NCI-H524 (cell line): ENCODE measurements at regions not wholly inside any gene's neighbourhood (a gene's known extent, or its start where the extent isn't known, plus 50 kb on each side); places are given as distances from the start of the nearest gene placed in this dataset.
A peak's percentile ranks its signal among the peaks of the same experiment; 100 is the strongest.

Source experiments
- DNase-seq, 2 experiments: peaks; one replicate each; lab custom pipeline; 2025; lab: John Stamatoyannopoulos, UW

DNA sequence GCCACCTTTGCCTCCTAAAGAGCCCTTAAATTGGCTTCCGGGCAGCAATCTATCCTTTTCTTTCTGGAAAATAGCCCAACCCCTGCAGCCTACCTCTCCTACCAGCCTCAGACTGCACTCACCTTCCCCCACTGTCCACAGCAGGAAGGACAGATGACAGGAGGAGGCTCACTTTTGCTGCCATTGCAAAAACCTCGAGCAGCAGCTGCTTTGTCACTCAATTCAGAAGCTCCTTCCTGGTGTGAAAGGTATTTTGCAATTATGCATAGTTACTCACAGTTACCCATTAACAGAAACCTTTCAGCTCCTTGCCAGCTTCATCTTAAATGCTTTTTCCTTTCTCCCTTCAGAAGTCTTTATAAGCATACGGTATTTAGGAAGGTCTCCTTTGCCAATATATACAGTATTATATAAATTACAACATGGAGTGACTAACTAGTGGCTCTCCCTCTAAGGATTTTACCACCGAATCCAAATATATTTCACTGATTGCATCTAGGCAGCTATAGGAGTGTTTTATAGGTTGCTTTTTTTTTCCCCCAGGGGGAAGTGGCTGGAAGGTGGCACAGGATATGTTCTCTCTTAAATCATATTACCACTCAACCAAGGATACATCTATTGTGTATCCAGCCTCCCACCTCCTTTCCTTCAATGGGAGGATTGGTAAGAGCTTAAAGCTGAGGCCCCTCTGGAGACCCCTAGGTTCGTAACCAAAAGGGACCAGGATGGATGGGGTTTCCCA lies 142.1 kb upstream of the IPO9 start:
- peak; percentile 28 to 58 for DNase-seq

DNA sequence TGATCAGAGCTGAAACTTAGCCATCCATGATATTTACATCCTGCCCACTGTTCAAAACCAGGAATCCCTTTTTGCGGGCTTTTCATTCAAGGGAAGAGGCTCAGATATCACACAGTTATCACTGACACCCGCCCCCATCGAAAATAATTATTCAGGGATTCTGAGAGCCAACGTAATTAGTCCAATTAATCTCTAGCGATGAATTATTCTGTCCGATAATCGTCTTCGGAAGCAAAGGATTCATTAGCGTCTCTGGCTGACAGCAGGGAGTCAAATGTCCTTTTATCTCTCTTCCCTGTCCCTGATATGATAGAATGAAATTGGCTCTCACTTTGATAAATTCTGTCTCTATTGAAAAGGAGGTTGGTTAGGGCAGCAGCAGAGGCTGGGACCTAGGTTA lies 140.4 kb upstream of the IPO9 start:
- DNase-seq: no peak

DNA sequence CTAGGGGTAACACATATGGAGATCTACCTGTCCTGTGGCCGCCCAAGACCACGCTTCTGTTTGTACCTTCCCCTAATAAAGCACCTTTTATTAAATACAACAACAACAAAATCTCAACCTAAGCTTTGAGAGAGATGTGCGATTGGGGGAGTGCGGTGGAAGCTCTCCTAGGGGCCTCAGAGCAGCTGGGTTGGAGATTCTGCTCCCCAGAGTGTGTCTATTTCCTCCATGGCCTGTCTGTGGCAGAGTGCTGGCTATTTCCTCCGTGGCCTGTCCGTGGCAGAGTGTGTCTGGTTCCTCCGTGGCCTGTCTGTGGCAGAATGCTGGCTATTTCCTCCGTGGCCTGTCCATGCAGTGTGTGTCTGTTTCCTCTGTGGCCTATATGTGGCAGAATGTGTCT lies 139.3 kb upstream of the IPO9 start:
- DNase-seq: no peak

DNA sequence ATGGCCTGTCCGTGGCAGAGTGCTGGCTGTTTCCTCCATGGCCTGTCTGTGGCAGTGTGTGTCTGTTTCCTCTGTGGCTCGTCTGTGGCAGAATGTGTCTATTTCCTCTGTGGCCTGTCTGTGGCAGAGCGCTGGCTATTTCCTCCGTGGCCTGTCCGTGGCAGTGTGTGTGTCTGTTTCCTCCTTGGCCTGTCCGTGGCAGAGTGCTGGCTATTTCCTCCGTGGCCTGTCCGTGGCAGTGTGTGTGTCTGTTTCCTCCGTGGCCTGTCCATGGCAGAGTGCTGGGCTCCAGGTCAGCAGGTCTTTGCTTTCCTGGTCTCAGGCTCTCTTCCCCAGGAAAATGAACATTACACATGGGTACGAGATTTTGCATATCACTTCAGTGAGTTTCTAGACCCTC lies 138.4 kb upstream of the IPO9 start:
- DNase-seq: no peak

DNA sequence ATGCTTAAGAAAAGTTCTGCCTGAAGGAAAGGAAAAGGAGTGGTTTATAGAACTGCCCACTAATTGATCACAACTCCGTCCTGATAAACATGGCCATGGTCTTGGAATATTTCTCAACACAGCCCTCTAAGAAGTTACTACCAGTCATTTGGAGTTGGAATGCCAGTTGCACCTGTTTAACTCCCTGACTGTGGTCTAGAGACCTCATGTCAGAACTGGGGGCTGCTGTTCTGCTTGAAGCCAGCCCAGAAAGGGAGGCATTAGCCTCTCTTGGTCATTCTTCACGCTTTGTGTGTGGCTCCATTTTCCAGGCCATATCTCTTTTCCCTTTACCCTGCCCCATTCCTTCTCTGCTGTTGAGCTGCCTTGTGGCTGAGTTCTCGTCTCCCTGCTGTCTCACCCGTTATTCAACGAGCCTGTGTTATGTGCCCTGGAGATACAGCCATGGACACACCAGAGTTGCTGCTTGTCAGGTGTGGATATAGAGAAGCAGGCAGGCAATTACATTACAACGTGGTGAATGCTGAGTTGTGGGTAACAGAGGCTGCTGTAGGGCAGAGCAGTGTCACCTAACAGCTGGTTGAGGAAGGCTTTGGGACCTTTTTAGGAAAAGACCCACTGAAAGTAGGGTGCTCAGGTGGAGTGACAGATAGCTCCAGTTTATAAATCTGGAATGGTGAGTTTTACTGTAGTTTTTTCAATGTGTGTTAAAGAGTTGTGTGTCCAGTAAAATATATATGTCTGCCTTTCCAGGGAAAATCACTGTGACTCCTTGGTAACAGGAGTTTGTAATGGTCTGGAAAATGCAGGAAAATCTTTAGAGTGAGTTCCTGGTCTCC lies 137.0 kb upstream of the IPO9 start:
- DNase-seq: no peak

DNA sequence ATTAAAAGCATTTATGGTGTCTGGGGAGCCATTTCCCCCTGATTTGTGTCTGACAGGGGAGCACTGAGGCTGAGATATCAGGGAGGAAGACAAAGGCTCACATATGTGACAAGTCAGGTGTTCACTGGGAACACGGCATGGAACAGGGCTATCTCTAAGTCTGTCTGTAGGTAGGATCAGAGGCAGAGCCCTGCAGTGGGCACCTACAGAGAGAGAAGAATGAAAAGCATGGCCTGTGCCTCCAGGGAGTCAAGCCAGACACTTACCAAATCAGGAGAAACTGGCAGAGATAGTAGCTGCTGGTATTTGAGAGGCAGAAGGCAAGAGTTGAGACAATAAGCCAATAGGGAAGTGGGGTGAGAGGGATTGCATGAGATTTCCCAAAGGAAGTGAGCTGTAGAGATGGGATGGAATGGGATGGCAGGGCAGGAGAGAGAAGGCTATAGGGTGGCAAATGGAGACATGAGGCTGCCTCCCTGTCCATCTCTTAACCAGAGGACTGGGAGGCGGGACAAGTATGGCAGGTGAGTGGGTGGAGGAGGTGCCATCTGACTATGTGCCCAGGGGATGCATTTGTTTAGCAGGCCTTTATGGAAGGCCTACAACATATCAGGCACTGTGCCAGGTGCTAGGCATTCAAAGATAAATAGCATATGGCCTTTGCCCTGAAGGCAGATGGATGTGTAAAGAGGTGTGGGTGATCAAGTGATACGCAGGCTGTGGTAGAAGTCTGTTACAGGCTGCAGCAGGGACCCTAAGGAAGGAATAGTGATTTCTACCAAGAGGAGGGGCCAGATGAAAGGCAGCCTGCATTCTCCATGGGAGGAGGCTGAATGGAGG lies 136.2 kb upstream of the IPO9 start:
- peak; percentile 94 to 98 for DNase-seq

DNA sequence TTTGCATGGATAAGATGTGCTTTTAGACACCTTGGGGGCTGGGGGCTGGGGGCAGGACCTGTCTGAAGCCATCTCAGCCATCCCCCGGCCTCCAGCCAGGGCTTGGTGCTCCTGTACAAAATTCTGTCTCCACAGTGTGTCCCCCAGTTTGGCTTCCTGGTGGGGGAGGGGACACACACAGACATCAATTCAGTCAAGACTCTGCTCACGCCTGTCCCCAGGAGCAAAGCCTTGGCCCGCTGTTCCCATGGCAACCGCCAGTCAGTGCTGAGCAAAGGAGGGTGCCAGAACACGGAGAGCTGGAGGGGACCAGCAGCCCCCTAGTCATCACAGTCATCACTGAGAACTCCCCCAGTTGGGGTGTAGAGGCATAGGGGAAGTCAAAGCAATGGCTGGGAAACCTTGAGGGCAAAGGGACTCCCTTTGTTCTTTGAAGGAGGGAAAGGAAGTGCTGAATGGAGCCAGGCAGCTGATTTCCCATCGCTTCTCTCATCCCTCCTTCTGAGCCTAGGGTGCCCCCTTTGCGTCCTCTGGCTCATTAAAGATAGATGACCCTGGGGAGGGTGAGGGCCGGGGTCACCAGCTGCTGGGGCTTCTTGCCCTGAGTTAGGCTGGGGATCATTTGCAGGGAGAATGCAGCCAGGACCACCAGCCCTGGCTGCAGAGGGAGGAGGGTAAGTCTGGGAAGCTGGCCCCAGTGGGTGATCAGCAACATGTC lies 134.9 kb upstream of the IPO9 start:
- DNase-seq: peak; percentile 30 to 79

DNA sequence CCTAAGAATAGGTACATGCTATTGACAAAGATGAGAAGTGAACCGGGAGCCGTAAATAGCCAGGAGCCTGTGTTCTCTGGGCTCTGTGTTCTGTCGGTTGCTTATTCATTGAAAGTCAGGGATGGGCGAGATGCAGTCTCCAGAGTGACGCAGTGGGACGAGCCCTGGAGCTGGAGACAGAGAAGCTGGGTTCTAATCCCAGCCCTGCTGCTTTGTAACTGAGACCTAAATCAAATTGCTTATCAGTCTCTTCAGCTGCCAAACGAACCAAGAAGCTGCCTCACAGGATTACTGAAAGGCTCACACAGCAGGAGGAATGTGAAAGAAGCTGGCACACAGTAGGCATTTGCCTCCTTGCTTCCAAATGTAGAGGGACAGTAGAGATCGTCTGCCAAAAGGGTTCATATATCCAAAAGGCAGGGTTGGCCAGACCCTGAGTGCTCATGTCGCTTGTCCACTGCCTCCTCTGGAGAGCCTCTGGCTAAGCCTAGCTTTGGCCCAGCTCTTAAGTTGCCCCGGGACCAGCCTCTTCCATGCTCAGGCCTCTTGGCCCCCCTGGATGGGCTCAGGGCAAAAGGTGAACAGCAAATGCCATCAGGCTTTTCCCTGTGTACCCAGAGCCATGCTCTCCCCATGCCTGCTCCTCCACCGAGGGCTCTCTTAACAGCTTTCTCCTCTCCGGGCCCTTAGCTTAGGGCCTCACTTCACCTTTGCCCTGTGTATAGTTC lies 134.2 kb upstream of the IPO9 start:
- no peak for DNase-seq

DNA sequence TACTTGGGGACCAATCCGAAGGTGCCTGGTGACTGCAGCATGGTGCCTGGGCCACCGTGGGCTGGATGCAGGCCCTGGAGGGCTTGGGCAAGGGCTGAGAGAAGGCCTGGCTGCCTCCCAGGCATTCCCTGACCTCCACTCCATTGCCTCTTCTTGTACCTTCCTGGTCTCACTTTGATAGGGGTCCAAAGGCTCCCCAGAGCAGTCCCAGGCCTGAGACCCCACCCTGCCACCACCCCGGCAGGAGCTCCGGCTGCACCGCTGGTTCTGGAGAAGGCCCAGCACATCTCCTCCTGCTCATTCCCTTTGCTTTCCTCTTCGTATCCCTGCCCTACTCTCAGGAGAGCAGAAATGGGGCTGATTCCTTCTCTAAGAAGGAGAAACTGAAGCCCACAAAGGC lies 133.3 kb upstream of the IPO9 start:
- DNase-seq: no peak

DNA sequence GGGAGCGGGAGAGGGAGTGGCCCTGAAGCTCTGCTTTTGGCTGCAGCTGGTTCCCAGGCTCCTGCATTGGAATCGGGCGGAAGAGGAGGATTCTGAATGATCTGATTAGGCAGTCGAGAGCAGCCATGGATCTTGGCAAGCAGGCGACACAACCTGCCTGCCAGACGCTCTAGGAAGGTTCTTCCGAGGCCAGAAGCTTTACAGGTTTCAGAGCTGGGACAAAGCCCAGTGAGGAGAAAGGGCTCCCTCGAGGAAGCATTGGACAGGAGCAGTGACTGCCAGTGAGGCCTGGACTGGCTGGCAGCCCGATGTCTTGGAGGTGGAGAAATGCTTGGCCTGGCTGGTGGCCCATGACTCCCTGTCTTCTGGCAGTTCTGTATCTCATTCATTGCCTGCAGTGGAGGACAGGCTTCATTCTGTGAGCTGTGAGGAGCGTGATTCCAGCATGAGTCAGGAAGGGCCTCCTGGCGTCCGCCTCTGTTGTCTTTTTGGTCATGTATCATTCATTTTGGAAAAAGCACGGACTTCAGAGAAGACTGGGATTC lies 132.7 kb upstream of the IPO9 start:
- peak in 1 of 2 experiments; percentile 42 for DNase-seq

DNA sequence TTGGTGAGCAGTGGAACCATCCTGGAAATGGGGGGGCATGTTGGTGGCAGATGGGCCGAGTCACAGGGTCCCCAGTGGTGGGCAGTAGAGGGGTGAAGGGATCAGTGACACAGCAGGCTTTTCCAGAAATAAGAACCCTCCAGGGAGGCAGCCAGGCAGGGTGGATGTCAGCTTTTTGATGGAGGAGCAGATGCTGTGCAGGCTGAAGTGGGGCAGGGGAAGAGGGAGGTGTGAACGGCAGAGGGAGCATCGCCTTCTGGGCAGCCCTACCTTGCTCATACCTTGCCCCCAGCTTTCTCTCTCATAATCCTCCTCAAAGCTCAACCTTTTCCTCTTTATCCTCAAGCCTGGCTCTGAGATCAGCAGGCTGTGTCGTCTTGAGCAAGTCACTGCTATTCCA lies 131.8 kb upstream of the IPO9 start:
- peak; percentile 83 to 95 for DNase-seq

DNA sequence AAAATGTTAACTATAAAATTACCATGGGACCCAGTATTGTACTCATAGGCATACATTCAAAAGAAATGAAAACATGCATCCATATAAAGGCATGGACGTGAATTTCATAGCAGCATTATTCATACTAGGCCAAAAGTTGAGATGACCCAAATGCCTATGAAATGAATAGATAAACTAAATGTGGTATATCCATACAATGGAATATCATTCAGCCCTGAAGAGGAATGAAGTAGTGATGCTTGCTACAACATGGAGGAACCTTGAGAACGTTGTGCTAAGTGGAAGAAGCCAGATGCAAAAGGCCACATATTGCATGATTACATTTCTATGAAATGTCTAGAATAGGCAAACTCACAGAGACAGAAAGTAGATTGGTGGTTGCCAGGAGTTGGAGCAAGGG lies 127.1 kb upstream of the IPO9 start:
- no peak for DNase-seq

DNA sequence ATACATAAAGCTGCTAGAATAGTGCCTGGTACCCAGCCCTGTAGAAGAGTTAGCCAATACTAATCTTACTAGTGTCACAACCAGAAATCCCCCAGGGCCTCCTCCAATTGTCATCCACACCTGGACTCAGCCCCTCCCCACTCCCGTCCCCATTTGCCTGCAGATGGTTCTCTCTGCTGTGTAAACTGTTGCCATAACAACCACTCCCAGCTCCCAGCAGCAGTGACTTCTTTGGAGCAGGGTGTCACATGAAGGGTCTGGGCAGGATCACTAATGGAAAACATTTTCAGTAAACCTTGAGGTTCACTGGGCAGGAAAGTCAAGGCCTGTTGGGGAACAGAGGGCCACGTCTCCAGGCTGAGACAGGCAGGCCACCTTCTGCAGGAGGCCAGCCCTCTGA lies 126.0 kb upstream of the IPO9 start:
- peak; percentile 93 to 98 for DNase-seq

DNA sequence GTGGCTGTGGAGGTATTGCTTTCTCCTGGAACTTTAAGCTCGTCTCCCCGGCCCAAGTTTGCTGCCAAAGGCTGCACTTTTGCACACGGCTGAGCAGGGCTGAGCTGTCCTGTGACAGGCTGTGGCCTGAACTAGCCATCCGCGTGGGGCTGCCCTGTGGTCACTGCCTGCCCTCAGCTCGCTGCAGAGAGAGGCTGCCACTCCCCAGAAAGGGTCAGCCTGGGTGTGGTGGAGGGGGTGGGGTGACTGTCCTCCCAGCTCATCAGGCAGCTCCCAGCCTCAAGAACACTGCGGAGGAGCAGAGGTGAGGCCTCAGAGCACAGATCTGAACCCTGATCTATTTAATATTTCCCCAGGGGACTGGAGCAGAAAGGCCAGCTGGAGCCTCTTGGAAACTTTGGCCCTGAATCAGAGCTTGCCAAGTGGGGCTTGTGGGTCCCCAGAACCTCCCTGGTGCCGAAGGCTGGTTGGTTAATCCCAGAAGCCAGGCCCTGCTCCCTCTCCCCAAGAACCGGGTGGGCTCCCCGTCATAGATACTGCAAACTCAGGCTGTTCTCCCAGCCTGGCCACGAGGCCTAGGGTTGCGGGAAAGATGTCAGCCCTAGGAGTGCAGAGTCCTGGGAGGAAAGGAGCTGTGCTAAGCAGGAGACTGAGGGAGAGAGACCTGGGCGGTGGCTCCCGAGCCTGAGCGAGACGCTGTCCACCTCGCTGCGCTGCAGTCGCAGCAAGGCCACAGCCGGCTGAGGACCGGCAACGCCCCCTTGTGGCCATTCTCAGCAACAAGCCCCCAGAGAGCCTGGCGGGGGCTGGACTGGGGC lies 125.1 kb upstream of the IPO9 start:
- peak; percentile 44 to 79 for DNase-seq

DNA sequence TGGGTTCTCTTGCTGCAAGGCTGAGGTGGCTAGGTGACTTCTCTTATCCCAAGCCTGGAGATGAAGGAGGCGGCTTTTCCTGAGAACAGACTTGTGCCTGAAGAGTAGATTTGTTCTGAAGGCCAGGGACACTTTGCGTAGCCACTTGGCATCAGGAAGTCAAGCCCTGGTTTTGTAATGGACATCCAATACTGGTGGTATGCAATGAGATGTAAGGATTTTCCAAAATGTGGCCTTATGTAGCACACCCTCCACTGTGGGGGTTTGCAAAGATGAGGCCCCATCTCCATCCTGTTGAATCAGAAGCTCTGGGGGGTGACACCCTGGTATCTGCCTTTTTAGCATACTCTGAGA lies 124.5 kb upstream of the IPO9 start:
- no peak for DNase-seq

DNA sequence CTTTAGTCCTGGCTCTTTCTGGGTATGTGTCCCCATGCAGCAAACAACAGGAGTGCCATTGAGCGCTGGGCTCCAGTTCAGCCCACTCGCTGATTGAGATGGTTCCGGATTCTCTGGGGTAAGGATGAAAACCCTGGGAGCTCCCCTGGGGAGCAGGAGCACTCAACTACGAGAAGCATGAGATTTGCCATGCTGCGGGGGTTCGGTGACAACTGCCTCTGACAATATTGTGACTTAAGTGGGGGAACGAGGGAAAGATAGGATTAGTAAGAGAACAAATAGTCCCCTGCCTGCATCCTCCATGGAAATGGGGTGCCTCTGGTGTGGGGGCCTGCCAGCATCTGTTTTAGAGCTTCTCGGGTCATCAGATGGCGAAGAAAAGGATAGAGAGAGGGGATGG lies 123.6 kb upstream of the IPO9 start:
- no peak for DNase-seq

DNA sequence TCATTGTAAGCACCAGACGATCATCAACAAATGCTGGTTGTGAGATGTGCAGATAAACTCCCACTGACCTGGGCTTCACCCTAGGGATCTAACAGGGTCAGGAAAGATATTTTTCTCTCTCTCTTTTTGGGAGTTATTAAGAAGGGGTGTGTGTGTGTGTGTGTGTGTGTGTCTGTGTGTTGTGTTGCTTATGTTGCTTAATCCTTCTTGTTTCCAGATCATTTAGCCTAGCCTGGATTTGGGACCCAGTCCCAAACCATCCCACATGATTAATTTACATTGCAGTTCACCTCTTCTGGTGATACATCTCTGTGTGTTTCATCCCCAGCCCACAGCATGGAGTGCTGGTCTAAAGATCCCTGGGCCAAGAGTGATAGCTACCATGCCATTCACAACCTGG lies 122.8 kb upstream of the IPO9 start:
- DNase-seq: no peak

DNA sequence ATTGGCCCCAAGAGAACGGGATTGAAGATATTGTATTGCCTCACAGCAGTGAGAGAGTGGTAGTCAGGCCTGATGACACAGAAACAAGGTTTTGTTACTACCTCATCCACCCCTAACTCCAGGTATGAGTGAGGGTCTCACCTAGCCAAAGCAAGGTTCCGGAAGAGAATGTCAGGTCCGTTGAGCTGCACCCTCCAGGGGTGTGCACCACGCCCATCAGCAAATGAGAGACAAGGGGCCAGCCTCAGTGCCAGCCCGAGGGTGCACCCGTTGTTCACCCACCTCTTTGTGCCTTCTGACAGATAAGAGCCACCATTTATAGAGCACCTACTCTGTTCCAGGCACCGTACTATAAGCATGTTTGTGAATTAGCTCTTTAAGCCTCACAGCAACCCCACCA lies 121.9 kb upstream of the IPO9 start:
- DNase-seq: no peak

DNA sequence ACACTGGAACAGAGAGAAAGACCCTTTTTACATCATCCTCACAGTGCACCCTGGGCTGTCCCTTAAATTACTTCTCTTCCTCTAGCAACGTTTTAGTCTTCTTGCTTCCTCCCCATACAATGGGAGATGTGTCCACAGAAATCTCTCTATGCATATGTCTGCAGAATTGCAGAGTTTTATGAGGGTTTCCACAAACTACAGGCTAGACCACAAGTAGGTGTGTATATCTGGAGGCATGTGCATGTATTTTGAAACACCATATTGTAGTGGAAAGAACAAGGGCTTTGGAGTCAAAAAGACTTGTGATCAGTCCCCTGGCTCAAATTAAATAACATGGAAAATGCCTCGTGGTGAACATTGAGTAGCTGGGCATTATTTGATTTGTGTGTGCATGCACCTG lies 121.3 kb upstream of the IPO9 start:
- no peak for DNase-seq

DNA sequence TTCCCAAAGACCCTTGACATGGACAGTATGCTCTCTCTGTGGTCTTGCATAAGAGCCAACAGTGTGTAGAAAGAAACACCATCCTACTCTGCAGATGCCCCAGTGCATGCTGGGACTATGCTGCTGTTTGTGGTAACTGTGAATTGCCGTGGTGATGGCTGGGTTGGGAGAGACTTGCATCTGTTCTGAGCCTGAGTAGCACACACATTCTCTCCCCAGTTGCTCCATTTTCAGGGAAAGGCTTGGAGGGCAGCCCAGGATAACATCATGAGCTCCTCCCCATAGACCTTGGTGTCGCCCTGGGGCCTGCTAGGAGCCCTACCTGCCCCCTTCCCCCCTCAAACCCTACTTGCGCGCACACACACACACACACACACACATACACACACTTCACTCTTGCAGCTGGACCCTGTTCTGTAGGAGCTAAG lies 120.9 kb upstream of the IPO9 start:
- DNase-seq: no peak
